Fibroblast of peridontal ligament (primary cell): ENCODE measurements at regions not wholly inside any gene's neighbourhood (a gene's known extent, or its start where the extent isn't known, plus 50 kb on each side); places are given as distances from the start of the nearest gene placed in this dataset.

Experiments
- DNase-seq: peaks from one replicate; pipeline ENCODE4 v3.0.0-alpha.2; 2010; ENCODE audit errors: extremely low read depth

DNA sequence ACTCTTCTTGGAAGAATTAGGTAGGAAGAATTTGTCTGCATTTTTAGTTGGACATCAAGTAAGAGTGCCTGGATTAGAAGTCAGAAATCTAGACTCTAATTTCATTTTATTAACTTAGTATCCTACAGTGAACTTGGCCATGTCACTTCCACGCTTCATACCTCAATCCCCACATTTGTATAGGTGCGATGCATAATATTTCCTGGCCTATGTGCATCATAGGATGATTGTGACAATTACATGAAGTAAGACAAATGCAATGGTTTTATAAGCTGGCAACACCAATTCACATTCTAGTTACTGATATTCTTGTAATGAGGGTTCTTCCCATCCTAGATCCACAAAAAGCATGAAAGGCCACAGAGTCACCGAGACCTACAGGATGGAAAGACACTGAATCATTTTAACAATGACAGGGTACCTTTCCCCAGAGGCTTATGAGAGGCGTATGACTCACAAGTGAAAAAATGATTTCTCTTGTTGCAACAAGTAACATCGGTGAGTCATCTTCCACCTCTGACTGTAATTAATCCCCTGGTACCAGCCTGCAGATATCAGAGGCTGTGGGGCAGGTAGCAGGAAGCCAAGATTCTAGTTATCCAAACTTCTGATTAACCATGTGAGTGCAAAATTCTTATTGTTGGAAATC lies 56.0 kb upstream of the OR5AK2 start:
- DNase-seq = no peak

GRCh38 chr11:56923116-56923515 lies 65.6 kb upstream of the OR5AK2 start:
- DNase-seq = no peak

DNA sequence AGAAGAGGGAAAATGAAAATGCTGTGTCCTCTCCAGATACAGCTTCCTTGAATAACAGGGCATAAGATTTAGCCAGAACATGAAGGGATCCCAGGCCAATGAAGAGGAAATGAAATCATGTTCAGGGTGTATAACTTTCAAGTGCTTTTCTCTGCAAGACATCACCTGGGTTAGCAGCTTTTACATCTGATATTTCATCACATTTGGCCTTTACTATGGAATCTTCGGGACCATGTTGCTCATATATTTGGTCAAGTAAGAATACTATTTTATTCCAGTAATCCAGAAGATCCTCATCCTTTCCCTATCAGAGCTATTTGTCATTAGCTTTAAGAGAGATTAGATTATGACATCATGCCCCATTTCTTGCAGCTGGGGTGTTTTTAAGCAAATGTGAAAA lies 66.3 kb upstream of the OR5AK2 start:
- no peak for DNase-seq

- DNase-seq = no peak
Measured at GRCh38 chr11:56917708-56918400, 70.9 kb upstream of the OR5AK2 start.

DNA sequence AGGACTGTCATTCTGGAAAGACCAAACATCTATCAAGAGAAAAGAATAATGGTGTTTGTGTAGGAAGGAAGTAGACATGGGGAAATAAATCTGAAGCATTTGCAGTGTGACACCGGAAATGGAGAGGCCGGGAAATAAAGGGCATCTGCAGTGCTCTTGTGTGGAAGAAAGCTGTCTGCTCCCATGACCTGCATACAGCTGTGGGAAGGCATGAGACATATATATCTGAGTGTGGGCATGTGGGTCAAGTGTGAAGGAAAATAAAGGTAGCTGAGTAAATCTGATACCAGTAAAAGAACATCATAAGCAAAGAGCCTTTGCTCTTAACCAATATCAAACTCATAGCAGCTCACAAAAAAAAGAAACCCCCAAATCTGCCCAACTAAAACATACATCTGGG lies 72.1 kb upstream of the OR5AK2 start:
- DNase-seq = no peak

- no peak for DNase-seq
Measured at GRCh38 chr11:56916162-56916561, 72.6 kb upstream of the OR5AK2 start.

GRCh38 chr11:56911312-56911711 lies 77.4 kb upstream of the OR5AK2 start:
- no peak for DNase-seq

GRCh38 chr11:56910785-56911184 lies 77.9 kb upstream of the OR5AK2 start:
- no peak for DNase-seq

DNA sequence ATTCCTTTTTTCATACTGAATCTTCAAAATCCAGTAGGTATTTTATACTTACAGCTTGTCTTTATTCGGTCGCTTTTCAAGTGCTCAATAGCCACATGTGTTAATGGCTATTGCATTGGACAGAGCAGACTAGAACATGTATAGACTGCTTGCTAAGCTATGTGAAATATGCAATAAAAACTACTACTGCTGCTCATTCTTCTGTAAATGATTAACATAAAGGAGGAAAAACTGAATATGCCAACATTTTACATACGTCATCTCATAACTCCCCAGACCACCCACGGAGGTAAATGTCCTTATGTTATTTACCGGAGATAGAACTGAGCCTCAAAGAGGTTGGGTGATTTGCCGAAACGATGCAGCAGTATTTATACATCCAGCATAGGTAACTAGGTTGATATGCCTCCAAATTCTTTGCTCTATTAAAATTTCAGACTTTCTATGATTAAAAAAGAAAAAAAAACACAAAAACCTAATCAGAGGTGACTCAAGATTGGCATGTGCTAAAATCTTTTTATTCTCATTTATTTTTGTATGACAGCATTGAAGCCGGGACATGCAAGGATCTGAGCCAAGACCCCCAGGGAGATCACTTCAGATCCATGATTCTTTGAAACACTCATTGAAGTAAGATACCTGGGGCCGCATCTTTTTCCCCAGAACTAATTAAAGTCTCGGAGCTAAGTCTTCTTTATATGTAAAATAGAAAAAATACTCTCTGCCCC lies 78.5 kb upstream of the OR5AK2 start:
- no peak for DNase-seq

GRCh38 chr11:56909563-56909962 lies 79.2 kb upstream of the OR5AK2 start:
- no peak for DNase-seq

DNA sequence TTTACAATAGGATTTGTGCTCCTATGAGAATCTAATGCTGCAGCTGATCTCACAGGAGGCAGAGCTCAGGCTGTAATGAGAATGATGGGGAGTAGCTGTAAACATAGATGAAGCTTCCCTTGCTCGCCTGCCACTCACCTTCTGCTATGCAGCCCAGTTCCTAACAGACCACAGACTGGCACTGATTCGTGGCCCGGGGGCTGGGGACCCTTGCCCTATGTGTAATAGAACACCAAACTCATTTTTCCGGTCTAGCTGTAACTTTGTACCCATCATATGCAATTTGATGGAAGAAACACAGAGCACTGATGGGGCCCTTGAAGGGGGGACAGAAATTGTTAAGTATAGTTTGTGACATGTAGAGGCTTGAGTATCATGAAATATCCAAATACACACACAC lies 79.6 kb upstream of the OR5AK2 start:
- no peak for DNase-seq

DNA sequence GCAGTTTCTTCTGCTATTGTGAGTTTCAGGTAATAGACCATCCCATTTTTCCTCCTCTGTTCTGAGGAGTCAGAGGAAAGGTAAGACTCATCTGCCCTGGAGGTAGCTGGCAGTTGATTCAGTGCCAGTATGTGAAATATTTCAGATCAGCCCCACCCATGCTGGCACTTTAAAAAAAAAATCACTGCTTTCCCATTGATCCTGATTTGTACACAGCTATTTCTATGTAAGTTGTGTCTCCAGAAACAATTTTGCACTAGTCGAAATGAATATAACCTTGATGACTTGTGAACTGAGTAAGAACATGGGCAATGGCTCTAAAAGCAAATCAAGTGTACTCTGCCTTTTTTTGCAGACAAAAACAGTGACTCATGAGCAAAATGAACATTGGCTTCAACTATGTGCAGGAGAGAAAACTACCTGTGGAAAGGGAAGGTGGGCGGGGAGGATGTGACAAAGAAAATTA lies 82.0 kb upstream of the OR5AK2 start:
- no peak for DNase-seq

GRCh38 chr11:56905936-56906335 lies 82.8 kb upstream of the OR5AK2 start:
- DNase-seq = no peak

DNA sequence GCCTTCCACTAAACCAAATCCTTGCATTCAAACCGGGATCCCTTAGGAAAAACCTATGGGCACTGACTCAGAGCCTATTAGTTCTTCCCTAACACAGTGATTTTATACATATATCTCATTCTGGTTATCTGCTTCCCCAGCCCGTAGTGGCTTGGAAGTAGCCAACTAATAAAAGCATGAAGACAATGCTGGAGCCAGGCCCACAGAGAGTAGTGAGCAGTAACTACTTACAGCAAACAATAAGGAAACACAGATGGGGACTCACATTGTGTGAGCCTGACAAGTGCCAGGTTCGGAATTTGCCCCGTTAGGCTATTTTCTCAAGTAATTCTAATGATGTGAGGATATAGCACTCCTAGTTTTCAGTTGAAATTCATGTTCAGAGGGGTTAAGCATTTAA lies 83.3 kb upstream of the OR5AK2 start:
- no peak for DNase-seq

DNA sequence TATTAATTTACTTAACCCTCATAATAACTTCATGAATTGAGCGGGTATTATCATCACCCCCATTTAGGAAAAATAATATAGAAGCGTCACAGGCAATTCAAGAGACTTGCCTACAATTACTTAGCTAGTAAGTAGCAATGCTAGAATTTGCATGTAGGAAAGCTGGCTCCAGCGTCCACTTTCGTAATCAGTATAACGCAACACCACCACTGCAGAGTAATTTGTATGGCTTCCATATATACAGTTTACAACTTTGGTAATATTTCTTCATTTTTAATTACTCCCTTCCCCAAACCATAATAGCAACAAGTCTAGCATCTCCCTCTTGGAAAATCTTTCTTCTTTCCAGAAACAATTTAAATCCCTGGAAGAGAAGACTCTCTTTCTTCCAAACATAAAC lies 89.9 kb upstream of the OR5AK2 start:
- DNase-seq = no peak

DNA sequence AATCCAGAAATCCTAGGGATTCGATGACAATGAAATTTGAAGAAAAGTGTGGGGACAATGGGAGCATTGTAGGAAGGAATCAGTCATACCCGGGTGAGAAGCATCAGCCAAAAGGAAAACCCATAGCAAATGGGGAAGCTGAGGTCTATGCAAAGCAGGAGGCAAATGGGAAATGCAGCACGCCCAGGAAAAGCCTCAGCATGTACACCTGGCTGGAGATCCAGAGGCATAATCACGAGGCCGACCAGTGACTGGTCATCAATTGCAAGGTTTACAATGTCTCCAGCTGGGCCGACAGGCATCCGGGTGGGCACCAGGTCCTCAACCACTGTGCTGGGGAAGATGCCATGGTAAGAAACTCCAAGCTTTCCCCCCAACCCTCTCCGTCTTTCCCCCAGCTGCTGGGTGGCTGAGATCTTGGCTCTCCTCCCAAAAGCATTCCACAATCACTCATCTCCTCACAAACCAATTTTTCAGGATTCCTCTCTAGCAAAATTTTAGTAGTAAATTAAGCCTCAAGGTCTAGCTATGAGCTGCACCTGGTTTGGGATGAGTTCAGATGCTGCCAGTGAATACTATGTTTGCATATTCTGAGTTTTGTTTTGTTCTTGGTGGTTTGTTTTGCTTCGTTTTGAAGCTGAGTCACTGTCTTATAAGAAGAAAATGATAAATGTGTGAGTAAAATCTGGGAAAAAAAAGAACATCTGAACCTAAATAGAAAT lies 98.0 kb upstream of the OR5AK2 start:
- no peak for DNase-seq

DNA sequence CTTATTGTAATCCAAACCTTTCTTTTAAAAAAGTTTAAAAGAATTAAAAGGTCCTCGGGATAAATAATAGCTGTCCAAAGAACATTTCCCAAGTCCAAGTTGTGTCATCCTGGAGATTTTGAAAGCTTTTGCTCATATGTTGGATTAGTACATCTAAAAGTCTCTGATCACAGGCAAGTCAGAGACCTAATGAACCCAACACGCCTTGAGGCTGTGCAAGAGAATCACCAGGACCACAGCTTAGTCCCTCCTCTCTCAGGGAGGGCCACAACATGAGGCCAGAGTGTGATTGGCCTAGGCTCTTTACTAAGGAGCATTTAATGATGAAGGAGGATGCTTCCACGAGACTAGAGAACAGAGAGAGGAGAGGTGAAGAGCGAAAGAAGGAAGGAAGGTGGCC lies 98.7 kb upstream of the OR5AK2 start:
- DNase-seq = no peak

GRCh38 chr11:56887940-56888339 lies 100.8 kb upstream of the OR5AK2 start:
- no peak for DNase-seq

GRCh38 chr11:56886455-56886854 lies 102.3 kb upstream of the OR5AK2 start:
- DNase-seq = no peak

- DNase-seq = no peak
Measured at GRCh38 chr11:56885854-56886253, 102.9 kb upstream of the OR5AK2 start.

- no peak for DNase-seq
Measured at GRCh38 chr11:56885177-56885576, 103.5 kb upstream of the OR5AK2 start.

GRCh38 chr11:56883371-56883987 lies 105.2 kb upstream of the OR5AK2 start:
- no peak for DNase-seq
